ENCODE measurements at regions not wholly inside any gene's neighbourhood (a gene's known extent, or its start where the extent isn't known, plus 50 kb on each side); places are given as distances from the start of the nearest gene placed in this dataset.

DNA sequence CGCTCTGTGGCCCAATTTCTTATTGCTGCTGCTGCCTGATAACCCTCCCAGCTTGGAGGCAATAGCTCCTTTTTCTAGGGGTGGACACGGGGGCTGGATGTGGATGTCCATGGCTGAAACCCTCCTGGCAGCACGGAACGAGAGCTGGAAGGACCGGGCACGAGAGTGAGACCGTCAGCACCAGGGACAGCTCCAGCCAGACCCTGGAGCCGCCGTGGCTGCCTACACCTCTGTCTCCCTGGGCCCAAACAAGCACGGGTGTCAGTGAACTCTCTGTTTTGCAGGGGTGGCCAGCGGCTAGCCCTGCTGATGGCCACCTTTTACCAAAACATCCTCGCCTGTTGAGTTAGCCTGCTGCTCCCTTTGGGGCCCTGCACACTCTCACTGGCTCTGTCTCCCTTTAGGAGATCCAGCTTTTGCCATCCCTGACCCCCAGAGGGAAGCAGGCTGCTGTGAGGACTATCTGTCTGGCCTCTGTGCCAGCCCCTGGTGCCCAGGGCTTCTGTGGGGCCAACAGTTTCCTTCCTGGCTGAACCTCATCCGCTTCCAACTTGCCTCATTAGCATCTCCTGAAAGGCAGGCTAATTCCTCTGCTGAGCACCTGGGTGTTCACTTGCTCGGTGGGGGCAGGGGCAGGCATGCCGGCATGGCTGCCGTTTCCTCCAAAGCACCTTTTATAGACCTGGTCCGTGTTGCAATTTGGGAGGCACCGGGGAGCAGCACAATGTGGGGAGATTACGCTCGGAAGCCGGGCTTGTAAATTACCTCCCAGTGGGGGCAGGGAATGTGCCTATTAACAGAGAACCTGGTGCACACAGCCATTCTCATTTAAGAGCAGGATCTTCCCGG, 118.1 kb downstream of the ENGASE start:
- TF ChIP-seq, protein P1, sequence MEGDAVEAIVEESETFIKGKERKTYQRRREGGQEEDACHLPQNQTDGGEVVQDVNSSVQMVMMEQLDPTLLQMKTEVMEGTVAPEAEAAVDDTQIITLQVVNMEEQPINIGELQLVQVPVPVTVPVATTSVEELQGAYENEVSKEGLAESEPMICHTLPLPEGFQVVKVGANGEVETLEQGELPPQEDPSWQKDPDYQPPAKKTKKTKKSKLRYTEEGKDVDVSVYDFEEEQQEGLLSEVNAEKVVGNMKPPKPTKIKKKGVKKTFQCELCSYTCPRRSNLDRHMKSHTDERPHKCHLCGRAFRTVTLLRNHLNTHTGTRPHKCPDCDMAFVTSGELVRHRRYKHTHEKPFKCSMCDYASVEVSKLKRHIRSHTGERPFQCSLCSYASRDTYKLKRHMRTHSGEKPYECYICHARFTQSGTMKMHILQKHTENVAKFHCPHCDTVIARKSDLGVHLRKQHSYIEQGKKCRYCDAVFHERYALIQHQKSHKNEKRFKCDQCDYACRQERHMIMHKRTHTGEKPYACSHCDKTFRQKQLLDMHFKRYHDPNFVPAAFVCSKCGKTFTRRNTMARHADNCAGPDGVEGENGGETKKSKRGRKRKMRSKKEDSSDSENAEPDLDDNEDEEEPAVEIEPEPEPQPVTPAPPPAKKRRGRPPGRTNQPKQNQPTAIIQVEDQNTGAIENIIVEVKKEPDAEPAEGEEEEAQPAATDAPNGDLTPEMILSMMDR (IDR thresholded peaks at IDR 0.05), result no peak
- no peak for TF ChIP-seq POLR2A (IDR thresholded peaks at IDR 0.05)
